Liver (tissue), 3 donors: ENCODE measurements at regions not wholly inside any gene's neighbourhood (a gene's known extent, or its start where the extent isn't known, plus 50 kb on each side); places are given as distances from the start of the nearest gene placed in this dataset.

Experiments used
- EGR1 ChIP-seq, 2 donors: IDR thresholded peaks; 2 replicates each; pipeline ENCODE4 v1.6.1; 2016 to 2018; ENCODE audit warnings: antibody characterized with exemption in 2 of 2, low read depth in 2 of 2
- JUND ChIP-seq, 2 donors: IDR thresholded peaks; 2 replicates each; pipeline ENCODE4 v1.6.1; 2016; ENCODE audit warnings: antibody characterized with exemption in 2 of 2
- RAD21 ChIP-seq, 2 donors: IDR thresholded peaks; 2 replicates each; pipeline ENCODE4 v1.6.1; 2016; ENCODE audit warnings: antibody characterized with exemption in 2 of 2, mild to moderate bottlenecking in 2 of 2
- TF ChIP-seq, protein P1 (sequence below): fragments of 150-350 bp; IDR thresholded peaks from 2 replicates; pipeline ENCODE4 v1.5.1; 2017; ENCODE audit warnings: improper control_type of control experiment, low read depth, low read length; ENCODE audit not compliant: missing input control
- TF ChIP-seq, protein P2 (sequence below): IDR thresholded peaks from 2 replicates; pipeline ENCODE4 v1.6.1; 2016; ENCODE audit warnings: antibody characterized with exemption, mild to moderate bottlenecking
- donor health status: healthy.
- donor health status: healthy.

DNA sequence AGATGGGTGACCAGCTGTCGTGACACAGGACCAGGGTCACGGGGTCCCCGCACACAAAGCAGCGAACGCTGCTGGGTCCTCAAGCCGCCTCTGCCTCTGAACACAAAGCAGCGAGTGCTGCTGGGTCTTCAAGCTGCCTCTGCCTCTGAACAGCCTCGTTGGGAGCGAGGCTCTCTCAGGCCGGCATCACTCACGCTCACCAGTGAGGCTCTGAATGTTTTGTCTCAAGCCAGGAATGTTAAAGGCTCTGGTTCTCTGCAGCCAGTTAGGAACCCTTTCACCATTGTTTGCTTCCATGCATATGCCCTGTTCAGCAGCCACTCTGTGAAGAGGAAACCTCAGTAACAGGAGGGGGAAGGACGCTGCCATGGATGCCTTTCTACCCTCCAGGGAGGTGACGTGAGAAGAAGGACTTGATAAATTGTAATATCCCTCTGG is 82.7 kb upstream of the TAF11L2 start:
- TF ChIP-seq, protein P1, sequence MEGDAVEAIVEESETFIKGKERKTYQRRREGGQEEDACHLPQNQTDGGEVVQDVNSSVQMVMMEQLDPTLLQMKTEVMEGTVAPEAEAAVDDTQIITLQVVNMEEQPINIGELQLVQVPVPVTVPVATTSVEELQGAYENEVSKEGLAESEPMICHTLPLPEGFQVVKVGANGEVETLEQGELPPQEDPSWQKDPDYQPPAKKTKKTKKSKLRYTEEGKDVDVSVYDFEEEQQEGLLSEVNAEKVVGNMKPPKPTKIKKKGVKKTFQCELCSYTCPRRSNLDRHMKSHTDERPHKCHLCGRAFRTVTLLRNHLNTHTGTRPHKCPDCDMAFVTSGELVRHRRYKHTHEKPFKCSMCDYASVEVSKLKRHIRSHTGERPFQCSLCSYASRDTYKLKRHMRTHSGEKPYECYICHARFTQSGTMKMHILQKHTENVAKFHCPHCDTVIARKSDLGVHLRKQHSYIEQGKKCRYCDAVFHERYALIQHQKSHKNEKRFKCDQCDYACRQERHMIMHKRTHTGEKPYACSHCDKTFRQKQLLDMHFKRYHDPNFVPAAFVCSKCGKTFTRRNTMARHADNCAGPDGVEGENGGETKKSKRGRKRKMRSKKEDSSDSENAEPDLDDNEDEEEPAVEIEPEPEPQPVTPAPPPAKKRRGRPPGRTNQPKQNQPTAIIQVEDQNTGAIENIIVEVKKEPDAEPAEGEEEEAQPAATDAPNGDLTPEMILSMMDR, result no peak
- TF ChIP-seq RAD21 (IDR thresholded peaks at IDR 0.05) (no peak), JUND (IDR thresholded peaks at IDR 0.05) (no peak), EGR1 (IDR thresholded peaks at IDR 0.05; ENCODE audit: low read depth in 2 of 2) (no peak)
- TF ChIP-seq, protein P2, sequence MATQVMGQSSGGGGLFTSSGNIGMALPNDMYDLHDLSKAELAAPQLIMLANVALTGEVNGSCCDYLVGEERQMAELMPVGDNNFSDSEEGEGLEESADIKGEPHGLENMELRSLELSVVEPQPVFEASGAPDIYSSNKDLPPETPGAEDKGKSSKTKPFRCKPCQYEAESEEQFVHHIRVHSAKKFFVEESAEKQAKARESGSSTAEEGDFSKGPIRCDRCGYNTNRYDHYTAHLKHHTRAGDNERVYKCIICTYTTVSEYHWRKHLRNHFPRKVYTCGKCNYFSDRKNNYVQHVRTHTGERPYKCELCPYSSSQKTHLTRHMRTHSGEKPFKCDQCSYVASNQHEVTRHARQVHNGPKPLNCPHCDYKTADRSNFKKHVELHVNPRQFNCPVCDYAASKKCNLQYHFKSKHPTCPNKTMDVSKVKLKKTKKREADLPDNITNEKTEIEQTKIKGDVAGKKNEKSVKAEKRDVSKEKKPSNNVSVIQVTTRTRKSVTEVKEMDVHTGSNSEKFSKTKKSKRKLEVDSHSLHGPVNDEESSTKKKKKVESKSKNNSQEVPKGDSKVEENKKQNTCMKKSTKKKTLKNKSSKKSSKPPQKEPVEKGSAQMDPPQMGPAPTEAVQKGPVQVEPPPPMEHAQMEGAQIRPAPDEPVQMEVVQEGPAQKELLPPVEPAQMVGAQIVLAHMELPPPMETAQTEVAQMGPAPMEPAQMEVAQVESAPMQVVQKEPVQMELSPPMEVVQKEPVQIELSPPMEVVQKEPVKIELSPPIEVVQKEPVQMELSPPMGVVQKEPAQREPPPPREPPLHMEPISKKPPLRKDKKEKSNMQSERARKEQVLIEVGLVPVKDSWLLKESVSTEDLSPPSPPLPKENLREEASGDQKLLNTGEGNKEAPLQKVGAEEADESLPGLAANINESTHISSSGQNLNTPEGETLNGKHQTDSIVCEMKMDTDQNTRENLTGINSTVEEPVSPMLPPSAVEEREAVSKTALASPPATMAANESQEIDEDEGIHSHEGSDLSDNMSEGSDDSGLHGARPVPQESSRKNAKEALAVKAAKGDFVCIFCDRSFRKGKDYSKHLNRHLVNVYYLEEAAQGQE, result no peak
